ENCODE measurements at regions not wholly inside any gene's neighbourhood (a gene's known extent, or its start where the extent isn't known, plus 50 kb on each side); places are given as distances from the start of the nearest gene placed in this dataset.

DNA sequence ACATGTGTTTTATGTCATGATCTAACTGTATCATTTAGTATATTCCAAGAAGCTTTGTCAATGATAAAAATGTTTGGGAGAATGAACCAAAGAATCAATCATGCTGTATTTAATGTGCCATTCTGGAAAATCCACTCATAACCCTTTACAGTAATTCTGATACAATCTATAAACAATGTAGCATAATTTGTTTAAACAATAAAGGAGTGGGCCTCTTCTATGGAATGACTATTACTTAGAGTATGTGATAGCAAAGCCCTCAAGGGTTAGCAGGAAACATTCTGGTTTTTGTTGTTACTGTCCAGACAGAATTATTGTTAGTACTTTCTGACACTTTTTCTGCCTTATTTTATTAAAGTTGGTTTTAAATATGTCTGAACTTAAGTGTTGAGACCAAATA is 1073.1 kb downstream of the SLITRK5 start:
- TF ChIP-seq EP300 (IDR thresholded peaks at IDR 0.05), result no peak
- no peak for TF ChIP-seq CTCF (IDR thresholded peaks at IDR 0.05)

Data from sigmoid colon (tissue), 4 donors.